Activated CD4-positive, alpha-beta T cell treated with anti-CD3 and anti-CD28 coated beads for 4 hours (primary cell): ENCODE measurements at regions not wholly inside any gene's neighbourhood (a gene's known extent, or its start where the extent isn't known, plus 50 kb on each side); places are given as distances from the start of the nearest gene placed in this dataset.

ENCODE experiments used
- DNase-seq, 2 donors: peaks; one replicate each; pipeline ENCODE4 v3.0.0-alpha.2; 2020

DNA sequence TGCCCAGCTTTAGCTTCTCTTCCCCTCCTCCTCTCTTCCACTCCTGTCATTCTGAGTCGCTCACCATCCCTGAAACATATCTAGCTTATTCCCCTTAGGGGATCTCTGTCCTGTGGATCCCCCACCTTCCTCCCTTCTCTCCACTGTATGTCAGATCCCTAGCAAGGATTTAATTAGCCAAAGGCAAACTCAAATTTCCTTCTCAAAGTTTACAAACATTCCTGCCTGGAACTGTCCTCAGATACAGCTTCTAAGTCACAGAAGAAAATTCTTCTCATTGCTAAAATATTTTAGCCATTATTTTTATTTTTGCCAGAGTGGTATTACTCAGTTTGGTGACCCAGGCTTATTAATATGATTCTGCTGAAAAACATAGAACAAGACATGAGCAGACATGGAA is 315.3 kb downstream of the CYP26B1 start:
- DNase-seq, result no peak

DNA sequence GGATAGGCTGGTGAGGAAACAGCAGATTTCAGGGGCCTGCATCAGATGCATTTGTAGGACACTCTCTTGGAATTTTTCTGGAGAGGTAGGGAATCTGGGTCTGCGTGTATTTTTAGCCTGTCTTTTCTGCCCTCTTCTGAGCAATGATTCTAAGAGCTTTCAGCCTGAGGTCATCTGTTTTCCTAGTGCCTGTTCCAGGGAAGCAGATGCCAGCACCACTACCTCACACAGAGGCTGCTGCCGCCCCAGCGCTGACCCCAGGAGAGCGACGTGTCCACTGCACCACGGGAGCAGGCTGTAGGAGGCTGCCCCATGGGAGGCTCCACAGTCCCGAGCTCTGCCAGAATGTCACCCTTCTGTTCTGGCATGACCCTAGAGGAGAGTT is 316.5 kb downstream of the CYP26B1 start:
- no peak for DNase-seq

DNA sequence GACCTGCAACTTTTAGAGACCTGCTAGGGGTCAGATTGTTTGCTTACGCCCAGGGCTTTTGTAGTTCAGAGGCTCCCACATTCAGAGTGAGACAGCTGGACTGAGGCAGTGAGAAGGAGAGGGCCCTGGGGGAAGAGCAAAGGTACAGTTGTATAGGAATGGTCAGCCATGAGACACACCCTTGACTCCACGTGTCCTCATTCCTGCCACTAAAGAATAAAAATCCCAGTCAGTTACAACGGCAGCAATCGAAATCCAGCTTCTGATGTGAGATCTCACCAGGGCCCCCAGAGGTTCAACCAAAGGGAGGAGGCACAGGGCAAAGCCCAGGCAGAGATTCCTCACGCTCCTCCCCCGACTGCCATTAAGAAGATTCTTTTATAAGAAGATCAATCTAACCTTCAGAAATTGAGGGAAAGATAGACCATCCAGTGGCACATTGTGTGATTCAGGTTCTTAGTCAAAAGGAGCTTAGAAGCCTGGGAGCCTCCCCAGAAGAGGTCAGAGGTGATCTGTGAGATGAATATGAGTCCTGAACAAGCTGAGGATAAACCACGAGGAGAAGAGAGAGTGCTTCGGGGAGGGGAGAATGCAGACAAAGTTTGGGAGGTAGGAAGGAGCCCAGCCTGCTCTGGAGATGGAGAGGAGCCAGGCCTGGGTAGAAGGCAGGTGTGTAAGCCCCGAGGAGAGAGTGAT is 317.0 kb downstream of the CYP26B1 start:
- DNase-seq, result no peak

DNA sequence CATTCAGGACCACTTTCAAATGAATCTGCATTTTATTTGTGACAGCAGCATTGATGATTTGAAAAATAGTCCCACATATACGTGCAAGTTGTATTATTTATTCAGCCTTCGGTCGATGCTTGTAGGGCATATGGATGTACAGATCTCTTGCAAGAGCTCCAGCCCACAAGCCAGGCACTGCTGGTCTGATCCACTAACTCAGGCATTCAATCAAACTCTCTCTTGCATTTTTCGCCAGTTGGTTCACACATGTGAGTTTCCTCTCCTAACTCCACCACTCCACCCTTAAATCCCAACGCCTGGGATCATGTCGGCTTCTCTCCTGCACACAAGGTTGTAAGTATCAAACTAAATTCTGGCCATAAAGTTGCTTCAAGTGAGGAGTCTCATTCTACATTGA is 318.7 kb downstream of the CYP26B1 start:
- no peak for DNase-seq

DNA sequence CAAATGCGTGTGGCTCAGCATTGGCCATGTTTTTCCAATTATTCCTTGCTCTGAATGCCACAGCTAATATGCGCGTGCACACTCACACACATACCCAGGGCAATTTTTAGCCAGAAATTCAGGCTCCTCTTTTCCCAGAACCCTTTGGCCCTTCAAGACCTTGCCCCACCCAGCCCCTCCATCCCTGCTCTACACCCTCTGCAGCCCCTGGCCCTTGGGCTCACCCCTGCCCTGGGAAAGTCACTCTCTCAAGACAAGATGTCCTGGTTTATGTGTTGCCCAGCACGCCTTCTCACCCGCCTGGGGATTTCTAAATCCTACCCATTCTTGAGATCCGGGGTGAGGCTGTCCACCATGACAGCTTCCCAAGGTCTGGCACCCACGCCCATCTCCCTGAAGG is 319.7 kb downstream of the CYP26B1 start:
- no peak for DNase-seq

DNA sequence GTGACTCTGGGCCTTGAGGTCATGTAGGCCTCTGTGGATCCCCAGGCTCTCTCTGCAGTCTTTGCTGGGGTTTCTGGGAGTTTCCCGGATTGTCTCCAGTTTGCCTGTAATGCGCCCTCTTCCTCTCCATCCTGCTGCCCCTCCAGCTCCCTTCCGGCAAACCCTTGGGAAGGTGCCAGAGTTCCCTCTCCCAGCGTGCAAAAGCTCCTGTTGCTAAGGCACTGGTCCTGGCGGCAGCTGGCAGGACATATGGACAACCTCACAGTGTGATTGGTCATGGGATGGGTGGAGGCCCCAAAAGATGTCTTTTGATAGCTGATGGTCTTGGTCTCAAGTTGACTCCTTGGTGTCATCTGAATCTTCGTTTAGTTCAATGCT is 320.1 kb downstream of the CYP26B1 start:
- no peak for DNase-seq

DNA sequence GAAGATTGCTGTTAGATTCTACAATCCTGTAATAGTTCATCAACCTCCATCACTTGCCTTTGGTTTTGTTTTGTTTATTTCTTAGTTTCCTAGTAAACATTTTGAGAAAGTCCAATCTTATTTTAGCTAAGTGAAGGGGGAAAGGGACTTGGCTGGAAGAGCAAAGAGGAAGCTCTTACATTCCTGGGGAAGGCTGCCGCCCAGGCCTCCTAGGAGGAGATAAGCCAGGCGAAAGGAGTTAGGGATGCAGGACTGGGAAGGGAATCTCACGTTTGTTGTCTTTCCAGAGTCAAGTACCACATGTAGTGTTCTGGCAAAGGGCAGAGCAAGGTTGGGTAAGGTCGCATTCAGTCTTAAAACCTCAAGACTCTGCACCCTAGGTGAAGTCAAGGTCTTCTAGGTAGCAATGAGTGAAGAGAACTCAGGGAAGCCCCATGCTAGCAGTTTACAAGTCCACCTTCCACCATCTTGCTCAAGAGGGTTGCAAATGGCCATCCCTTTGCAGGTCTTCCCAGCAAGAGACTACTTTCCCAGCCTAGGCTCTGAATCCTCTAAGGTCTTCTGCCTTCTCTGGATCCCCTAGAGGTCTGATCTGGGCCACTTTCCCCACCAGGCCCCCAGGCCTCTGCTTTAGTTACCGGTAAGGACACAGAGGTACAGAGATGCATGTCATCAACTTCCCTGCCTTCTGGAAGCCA is 320.7 kb downstream of the CYP26B1 start:
- DNase-seq, result no peak

DNA sequence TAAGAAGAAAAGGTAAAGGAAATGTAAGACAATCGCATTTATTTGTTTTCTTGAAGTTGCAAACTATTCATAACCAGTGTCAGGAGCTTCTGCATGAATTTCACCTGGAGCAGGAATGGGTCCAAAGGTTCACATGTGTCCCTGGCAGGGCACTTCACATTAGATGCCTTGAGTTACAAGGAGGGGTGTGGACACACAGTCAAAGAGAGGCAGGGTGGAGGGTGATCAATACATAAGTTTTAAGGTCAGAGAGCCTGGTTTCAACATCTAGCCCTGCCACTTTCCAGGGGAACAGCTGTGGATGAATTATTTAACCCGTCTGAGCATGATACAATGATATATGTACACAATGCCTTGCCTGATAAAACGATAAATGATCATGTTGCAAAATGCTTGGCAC is 321.4 kb downstream of the CYP26B1 start:
- DNase-seq, result no peak

DNA sequence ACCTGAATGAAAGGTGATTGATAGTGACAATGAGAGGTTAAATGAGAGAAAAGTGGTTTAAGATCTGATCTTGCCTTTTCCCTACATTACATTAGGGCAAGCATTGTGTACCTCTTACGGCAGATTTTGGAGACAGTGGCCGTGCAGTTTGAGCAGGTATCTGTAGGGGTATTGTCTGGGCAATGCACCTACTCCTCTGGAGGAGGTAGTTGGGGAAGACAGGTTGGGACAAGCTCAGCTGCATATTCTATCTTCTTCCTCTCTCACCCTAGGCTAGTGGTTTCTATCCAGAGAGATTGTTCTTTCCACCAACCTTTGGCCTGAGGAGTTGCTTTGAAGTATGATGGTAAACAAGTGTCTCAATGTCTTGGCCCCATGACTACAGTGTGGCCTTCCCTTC is 323.2 kb downstream of the CYP26B1 start:
- no peak for DNase-seq

DNA sequence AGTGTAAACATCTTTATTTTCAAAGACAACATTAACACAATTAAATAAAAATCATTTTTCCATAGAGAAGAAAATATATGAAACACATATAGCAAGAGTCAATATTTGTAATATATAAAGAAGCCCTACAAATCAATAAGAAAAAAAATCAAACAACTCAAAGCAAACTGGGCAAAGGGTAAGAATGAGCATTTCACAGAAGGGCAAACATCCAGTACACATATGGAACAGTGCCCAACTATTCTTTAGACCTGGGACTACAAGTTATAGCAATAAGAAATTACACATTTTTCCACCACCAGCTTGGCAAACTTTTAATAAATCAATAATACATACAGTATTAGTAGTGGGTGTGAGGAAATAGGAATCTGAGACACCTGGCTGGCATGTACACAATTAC is 324.1 kb downstream of the CYP26B1 start:
- DNase-seq, result no peak

DNA sequence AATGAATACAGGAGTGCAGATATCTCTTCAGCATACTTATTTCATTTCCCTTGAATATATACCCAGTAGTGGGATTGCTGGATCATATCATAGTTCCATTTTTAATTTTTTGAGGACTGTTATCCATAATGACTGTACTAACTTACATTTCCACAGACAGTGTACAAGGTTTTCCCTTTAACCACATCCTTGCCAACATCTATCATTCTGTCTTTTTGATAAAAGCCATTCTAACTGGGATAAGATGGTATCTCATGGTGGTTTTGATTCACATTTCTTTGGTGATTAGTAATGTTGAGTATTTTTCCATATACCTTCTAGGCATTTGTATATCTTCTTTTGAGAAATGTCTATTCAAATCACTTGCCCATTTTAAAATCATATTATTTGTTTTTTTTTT is 325.2 kb downstream of the CYP26B1 start:
- no peak for DNase-seq

DNA sequence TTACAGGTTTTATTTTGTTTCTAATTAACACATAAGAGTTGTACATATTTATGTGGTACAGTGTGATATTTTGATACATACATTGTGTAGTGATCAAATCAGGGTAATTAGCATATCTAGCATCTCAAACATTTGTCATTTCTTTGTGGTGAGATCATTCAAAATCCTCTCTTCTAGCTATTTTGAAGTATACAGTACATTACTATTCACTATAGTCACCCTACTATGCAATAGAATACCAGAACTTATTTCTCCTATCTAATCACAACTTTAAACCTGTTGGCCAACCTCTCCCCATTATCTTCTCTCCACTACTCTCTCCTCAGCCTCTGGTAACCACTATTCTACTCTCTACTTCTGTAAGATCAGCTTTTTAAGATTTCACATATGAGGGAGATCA is 325.8 kb downstream of the CYP26B1 start:
- DNase-seq, result no peak

DNA sequence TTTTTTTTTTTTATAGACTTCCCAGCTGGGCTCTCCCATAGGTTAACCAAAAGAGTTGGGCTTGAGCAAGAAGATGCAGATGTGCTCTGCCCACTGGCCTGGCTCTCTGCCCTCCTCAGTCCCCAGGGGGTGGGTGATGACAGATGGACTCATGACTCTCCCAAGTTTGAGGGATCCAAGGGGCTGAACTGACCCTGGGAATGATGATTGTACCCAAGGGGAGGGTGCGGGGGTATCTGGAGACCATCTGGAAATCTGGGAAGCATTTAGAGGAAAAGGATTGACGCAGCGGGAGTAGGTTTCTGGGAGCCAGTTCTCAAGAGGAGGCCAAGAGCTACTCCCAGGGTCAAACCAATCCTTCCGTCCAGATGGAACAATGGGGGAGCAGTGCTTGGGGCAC is 330.8 kb downstream of the CYP26B1 start:
- no peak for DNase-seq

DNA sequence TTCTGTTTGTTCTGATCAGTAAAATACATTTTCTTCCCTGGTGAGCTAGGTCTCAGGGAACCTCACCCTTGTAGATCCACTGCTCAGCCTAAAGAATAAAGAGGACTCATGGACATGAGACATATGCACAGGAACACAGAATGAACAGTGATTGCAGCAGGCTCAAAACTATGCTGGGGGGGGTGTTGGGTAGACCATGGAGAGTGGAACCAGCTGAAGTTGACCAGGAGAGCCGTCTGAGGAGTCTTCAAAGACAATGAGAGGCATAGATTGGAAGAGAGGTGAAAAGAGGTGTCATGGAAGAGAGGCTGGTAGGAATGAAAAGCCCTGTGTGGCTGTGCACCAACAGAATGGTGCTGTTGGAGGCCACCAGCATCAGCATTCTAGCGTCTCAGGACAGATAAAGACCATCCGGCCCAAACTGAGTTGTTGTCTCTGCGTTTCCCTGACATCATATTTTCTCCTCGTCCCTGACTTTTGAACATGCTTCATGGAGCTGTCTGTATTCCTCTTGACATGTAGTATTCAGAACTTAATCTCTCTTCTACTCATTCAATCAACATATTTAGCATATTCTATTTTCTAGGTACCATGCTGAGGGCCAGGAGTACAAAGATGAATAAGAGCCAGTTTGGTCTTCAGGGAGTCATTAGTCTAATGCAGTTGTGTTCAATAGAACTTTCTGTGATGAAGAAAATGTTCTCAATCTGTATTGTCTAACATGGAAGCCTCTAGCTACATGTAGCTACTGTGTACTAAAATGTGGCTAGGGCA is 331.8 kb downstream of the CYP26B1 start:
- DNase-seq, result no peak

DNA sequence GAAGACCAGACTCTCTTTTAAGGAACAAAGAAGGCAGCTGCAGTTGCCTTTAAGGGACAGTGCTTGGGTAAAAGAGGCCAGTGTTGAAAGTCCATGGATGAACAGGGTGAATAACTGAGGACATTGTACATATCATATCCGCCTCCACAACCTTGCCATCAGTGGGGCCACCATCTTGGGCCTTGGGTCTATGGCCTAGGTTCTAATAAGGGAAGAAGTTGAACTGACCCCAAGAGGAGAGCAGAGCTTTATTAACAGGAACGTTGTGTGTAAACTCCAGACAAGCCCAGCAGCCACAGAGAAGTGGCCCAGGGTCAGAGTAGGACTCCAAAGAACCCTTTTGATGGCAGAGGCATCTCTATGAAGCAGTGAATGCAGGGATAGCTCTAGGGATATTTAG is 332.8 kb downstream of the CYP26B1 start:
- DNase-seq, result no peak

DNA sequence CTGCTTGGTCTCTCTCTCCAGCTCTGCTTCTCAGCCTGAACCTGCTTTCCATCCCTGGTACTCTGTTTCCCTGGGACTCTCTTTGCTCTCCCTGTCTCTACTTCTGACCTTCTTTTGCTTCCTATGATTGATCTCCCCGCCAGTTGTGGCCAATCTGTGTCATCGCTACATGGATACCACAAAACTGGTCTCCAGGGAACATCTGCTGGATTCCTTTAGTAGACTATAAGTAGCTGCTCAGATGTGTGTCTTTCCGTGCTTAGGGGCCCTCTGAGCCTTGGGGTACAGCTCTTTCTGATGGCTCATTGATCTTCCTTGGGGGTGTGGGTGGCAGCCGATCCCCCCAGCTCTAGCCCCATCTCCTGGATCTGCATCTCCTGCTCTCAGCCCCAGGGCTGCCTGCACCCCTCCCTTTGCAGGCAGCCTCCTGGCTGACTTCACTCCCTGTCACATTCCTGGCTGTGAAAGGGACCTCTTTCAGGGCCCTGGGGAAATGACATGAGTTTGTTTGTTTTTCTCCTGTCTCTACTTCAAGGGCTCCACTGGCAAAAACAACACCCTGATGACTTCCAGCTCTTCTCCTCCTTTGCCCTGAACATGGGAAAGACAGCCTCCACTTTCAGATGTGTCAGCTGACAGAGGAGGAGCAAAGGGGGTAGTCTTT is 333.7 kb downstream of the CYP26B1 start:
- no peak for DNase-seq

DNA sequence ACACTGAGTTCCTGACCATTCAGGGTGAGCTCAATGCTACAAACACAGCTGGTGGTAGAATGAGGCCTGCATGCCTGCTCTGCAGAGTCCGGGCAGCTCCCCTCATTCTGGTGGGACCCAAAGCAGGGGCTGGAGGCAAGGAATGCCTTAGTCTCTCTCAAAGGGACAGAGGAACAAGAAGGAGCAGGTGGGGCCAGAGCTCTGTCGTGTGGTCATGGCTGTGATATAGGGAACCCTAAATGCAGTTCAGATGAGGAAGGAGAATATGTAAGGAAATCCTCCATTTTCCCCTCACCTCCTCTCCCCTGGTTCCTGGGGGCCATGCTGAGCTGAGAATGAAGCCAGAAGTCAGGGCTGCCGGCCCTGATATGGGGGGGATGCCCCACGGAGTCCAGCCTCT is 334.3 kb downstream of the CYP26B1 start:
- DNase-seq, result no peak

DNA sequence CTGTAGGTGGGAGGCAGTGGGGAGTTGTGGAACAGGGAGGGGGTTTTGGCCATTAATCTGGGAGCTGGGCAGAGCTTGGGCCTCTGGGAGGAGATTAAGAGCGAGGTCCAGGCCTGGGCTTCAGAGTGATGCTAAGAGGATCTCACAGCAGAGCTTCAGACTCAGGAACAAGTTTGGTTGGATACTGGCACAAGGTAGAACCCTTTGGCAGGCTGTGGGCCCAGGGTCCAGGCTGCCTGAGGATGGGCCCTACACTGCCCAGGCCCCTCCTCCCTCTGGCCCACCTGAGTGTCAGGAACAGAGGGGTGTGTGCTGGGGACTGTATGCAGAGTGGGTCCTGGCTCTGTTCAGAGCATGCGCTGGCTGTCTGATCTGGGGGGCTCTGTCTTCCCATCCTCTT is 334.9 kb downstream of the CYP26B1 start:
- DNase-seq, result no peak

DNA sequence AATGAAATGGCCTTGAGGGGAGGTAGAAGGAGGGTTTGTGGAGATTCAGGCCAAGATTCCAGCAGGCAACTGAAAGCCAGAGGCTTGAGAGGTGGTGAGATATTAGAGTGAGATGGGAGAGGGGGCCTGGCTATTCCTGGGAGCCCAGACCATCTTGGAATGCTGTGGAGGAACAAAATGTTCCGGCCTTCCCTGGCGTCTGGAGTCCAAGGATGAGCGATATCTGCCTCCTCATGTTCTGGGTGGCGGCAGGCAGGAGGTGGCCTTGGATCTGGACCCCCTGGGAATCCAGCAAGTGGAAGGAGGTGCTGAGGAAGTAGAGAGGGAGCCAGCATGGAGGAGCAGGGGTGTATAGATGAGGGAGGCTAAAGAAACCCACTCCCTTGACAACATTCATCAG is 335.9 kb downstream of the CYP26B1 start:
- no peak for DNase-seq

DNA sequence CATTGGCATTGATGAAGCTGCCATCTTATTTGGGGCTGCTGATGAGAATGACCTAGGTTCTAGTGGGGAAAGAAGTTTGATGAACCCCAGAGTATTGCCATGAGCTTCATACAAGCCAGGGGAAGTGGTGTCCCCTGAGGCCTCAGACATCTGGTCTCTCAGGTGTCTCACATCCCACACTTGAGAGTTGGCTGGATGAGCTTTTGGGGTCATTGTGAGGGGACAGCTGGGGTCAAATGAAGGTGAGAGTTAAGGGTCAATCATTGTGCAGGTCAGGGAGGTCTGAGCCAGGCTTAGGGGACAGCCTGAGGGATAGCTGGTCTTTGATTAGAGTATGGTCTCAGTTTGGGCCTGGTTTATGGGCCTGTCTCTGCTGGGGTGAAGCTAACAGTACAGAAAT is 336.5 kb downstream of the CYP26B1 start:
- DNase-seq, result no peak

DNA sequence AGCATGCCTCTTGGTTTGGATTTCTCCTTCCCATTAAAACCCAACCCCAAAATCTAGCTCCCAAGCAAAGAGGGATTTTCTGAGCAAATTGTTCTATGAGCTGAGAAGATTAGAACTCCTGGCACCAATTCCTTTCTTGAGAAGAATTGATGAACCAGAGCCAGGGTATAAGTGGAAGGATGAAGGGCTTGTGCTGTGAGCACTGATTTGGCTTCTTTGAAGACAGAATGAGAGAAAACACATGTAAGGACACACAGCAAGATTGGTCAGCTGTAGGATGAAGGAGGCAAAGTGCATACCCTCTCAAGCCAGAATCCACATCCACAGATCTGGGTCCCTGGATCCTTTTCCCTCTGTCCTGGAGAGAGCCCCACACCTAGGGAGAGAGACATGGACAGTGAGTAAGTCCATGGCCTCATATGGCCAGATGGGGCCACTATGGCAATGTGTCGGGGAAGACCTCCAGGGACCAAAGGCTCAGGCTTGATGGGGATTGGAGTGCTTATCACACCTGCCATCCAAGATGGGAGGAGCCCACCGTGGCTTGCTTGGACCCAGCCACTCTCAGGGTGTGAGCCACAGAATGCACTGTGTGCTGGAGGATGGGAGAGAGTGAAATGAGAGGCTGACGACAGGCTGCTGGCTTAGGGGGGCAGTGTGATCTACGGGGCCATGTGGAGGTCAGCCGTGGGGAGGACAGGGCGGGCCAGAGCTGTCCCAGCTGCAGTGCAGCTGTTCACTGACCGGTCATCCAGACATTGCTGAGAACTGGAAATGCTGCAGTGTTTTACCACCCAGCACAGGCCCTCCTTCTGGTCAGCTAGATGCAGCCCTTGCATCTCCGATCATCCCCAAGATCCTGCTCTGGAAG is 339.8 kb downstream of the CYP26B1 start:
- DNase-seq, result no peak

DNA sequence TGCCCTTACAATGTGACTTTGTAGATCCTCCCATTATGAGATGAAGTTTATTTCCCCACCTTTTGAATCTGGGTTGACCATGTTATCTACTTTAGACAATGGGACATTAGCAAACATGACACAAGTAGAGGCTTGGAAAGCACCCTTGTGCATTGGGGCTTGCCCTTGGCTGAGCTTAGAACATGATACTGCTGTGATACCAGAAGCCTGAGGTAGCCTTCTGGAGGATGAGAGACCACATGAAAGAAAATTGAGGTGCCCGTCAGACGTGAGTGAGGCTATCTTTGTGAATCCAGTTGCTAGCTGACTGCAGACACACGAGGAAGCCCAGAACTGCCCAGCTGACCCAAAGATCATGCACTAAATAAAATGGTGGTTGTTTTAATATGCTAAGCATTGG is 341.2 kb downstream of the CYP26B1 start:
- DNase-seq, result no peak

DNA sequence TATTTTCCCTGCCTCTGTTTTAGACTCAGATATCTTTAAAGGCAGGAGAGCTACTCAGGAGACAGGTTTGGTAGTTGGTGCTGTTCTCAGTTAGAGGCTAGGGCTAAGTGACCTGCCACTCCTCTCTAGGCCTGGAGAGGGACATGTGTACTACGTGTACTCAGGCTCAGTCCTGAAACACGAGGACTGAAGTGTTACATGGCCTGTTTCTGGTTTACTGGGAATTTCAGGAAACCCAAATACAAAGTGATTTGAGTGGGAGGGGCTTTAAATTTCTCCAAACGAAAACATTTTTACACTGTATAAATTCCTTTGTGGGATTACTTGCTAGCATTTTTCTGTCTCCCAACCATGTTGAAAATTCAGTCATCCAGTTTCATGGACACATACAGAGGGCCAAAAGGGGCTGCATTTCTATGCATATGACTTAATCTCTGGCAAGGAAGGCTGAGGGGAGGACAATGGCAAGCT is 343.3 kb downstream of the CYP26B1 start:
- DNase-seq, result no peak
